ENCODE measurements at regions not wholly inside any gene's neighbourhood (a gene's known extent, or its start where the extent isn't known, plus 50 kb on each side); places are given as distances from the start of the nearest gene placed in this dataset.
A peak's percentile ranks its signal among the peaks of the same experiment; 100 is the strongest.

DNA sequence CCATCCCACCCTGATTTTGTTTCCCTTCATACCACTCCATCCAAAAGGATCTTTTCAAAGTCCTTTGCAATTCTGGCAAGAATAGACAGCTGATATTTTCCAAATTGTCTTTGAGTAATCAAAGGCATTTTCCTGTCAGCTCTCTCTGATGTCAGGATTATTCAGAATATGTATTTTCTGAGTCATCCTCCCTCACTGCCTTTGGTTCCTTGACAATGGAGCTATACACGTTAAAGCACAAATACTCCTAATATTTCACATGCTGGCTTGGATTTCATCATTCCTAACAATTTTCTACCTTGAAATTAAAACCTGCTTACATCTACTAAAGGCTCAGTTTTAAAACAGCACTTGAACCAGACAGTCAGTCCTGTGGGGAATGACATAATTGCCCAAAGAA lies 379.4 kb downstream of the GADD45G start:
- TF ChIP-seq, protein P1, sequence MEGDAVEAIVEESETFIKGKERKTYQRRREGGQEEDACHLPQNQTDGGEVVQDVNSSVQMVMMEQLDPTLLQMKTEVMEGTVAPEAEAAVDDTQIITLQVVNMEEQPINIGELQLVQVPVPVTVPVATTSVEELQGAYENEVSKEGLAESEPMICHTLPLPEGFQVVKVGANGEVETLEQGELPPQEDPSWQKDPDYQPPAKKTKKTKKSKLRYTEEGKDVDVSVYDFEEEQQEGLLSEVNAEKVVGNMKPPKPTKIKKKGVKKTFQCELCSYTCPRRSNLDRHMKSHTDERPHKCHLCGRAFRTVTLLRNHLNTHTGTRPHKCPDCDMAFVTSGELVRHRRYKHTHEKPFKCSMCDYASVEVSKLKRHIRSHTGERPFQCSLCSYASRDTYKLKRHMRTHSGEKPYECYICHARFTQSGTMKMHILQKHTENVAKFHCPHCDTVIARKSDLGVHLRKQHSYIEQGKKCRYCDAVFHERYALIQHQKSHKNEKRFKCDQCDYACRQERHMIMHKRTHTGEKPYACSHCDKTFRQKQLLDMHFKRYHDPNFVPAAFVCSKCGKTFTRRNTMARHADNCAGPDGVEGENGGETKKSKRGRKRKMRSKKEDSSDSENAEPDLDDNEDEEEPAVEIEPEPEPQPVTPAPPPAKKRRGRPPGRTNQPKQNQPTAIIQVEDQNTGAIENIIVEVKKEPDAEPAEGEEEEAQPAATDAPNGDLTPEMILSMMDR (IDR thresholded peaks at IDR 0.05): no peak
- H3K9me3 ChIP-seq: no peaks in the 10 kb centered on the region
- H3K27ac ChIP-seq: no peak overlapping the region
- no peaks in the 10 kb centered on the region for H3K36me3 ChIP-seq
- H3K27me3 ChIP-seq: no peaks in the 10 kb centered on the region
- H3K4me1 ChIP-seq (ENCODE audit: control insufficient read depth in 1 of 2, insufficient read depth in 1 of 2, low read depth in 1 of 2, low read length in 1 of 2): peaks cover 18 to 22% of the 10 kb centered on the region in 2 experiments
- H3K4me3 ChIP-seq (ENCODE audit: low read depth in 1 of 2, low read length in 1 of 2): no peak overlapping the region

DNA sequence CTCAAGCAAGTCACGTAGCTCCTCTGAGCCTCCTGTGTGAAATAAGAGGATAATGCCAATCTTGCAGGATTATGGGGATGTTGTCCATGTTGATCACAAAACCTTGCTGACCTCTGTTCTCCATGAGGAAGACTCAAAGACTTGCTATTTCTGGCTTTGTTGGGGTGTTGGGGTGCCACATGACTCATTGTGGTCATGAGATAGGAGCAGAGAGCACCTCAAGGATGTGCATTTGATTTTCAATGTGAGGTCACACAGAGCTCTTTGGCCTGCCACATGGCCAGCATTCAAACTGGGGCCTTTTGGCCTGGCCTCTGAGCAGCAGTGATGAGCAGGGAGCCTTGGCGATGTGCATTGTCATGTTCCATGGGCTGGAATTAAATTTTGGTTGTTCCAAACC lies 380.3 kb downstream of the GADD45G start:
- no peak overlapping the region for H3K4me3 ChIP-seq (ENCODE audit: low read depth in 1 of 2, low read length in 1 of 2)
- no peaks in the 10 kb centered on the region for H3K36me3 ChIP-seq
- peaks cover 26 to 31% of the 10 kb centered on the region in 2 experiments for H3K4me1 ChIP-seq (ENCODE audit: control insufficient read depth in 1 of 2, insufficient read depth in 1 of 2, low read depth in 1 of 2, low read length in 1 of 2)
- TF ChIP-seq, protein P1 (IDR thresholded peaks at IDR 0.05): no peak
- no peaks in the 10 kb centered on the region for H3K9me3 ChIP-seq
- no peak overlapping the region for H3K27ac ChIP-seq
- no peaks in the 10 kb centered on the region for H3K27me3 ChIP-seq

DNA sequence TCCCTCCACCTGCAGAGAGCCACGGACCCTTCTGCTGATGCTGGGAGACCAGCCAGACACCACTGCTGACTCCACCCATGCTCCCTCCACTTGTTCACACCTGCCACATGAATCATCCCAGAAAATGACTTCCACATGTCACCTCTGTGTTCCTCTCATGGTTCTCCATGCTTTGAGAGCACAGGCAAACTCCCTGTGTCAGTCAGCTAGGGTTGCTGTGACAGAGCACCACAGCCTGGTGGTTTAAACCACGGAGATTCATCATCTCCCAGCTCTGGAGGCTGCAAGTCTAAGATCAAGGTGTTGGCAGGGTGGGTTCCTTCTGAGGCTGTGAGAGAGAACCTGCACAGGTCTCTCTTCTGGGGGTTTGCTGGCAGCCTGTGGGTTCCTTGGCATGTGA lies 381.4 kb downstream of the GADD45G start:
- Histone ChIP-seq H3K4me3 (ENCODE audit: low read depth in 1 of 2, low read length in 1 of 2) (no peak overlapping the region), H3K9me3 (no peaks in the 10 kb centered on the region), H3K27me3 (no peaks in the 10 kb centered on the region), H3K27ac (no peak overlapping the region), H3K4me1 (ENCODE audit: control insufficient read depth in 1 of 2, insufficient read depth in 1 of 2, low read depth in 1 of 2, low read length in 1 of 2) (peaks cover 32% of the 10 kb centered on the region in 2 experiments), H3K36me3 (no peaks in the 10 kb centered on the region)
- TF ChIP-seq, protein P1 (IDR thresholded peaks at IDR 0.05): no peak

DNA sequence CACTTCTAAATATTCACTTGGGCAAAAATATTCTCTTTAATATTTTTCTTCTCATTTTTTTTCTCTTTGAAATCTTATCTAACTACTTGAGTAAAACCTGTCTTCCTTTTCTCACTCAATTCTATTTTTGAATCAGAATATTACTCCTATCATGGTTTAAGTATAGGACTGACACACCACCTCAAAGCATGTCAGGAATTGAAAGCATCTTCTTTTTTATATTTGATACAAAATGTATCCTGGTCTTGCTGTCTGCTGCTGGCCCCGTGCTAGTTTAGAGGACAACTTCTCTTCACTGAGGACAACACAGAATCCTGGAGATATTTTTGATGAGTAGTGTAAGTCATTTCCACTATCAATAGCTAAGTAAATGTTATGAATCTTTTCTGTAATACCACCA lies 383.6 kb downstream of the GADD45G start:
- Histone ChIP-seq H3K4me3 (ENCODE audit: low read depth in 1 of 2, low read length in 1 of 2) (no peak overlapping the region), H3K4me1 (ENCODE audit: control insufficient read depth in 1 of 2, insufficient read depth in 1 of 2, low read depth in 1 of 2, low read length in 1 of 2) (peaks cover 54 to 55% of the 10 kb centered on the region in 2 experiments), H3K27me3 (no peaks in the 10 kb centered on the region), H3K27ac (peak overlapping the region; percentile 69), H3K36me3 (no peaks in the 10 kb centered on the region), H3K9me3 (no peaks in the 10 kb centered on the region)
- TF ChIP-seq, protein P1 (IDR thresholded peaks at IDR 0.05): no peak

DNA sequence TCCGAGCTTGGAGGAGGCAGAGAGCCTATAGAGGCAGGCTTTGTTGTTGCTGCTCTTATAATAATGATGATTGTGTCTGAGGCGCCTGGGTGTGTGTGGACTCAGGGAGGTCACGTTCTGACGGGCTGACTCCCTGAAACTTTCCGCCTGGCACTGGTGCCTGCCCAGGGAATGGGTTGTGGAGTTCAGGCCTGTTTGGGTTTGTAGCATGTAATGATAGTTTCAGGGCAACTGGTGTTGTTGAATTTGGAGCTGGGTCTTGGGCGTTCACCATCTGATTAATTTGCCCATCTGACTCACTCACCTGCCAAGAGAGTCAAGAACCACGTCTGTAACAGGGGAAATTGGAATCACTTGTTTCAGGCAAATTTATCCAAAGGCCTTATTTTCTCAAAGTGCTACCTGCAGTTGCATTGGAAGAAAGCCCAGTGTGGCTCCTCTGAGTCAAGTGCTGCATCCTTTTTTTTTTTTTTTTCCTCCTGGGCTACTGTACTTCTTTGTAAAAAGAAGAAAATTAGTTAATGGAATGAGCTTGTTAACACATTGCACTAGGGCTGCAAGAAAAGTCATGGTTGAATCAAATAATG lies 386.5 kb downstream of the GADD45G start:
- H3K27me3 ChIP-seq: no peaks in the 10 kb centered on the region
- H3K36me3 ChIP-seq: no peaks in the 10 kb centered on the region
- H3K4me1 ChIP-seq (ENCODE audit: control insufficient read depth in 1 of 2, insufficient read depth in 1 of 2, low read depth in 1 of 2, low read length in 1 of 2): peaks cover 82 to 83% of the 10 kb centered on the region in 2 experiments
- TF ChIP-seq, protein P1 (IDR thresholded peaks at IDR 0.05): no peak
- no peak overlapping the region for H3K4me3 ChIP-seq (ENCODE audit: low read depth in 1 of 2, low read length in 1 of 2)
- no peaks in the 10 kb centered on the region for H3K9me3 ChIP-seq
- H3K27ac ChIP-seq: peak overlapping the region; percentile 81

Data from neutrophil (primary cell).